GM12878 (cell line): ENCODE measurements at regions not wholly inside any gene's neighbourhood (a gene's known extent, or its start where the extent isn't known, plus 50 kb on each side); places are given as distances from the start of the nearest gene placed in this dataset.

ENCODE experiments used
- ATAC-seq: fragments of 200-7000 bp; cut with Tn5 transposase; 3 replicates; pipeline ENCODE4 v1.9.1; 2020; ENCODE audit warnings: mild to moderate bottlenecking, moderate library complexity
- BruUV-seq: library from RNA; stranded (reverse); fragments of 400-500 nt; replicated peaks from 2 replicates; lab custom pipeline; 2021; lab: Mats Ljungman, UMichigan
- CTCF ChIA-PET: fragments of 300-600 bp; sonication (Branson Sonifier 250); formaldehyde crosslinking; extraction: SDS; loops from one replicate; lab custom pipeline; 2021; ENCODE audit warnings: inconsistent platforms; lab: Yijun Ruan, JAX
- POLR2A ChIA-PET: fragments of 350-600 bp; formaldehyde crosslinking; extraction: SDS; loops from one replicate; lab custom pipeline; 2021; ENCODE audit warnings: inconsistent platforms; lab: Charles Lee
- RAD21 ChIA-PET: fragments of 300-600 bp; sonication (Branson Sonifier 250); formaldehyde crosslinking; loops from one replicate; lab custom pipeline; 2023; ENCODE audit warnings: antibody characterized with exemption; ENCODE audit not compliant: unreplicated experiment; lab: Charles Lee
- SMC1A ChIA-PET: fragments of 300-600 bp; sonication (Branson Sonifier 250); formaldehyde crosslinking; loops from one replicate; lab custom pipeline; 2023; ENCODE audit not compliant: unreplicated experiment, uncharacterized antibody; lab: Charles Lee
- DNase-seq: peaks from one replicate; pipeline ENCODE4 v3.0.0-alpha.2; 2011; ENCODE audit warnings: low read depth, low spot score
- FAIRE-seq: peaks from 3 replicates; lab custom pipeline; 2011; peaks lifted over from hg19 to GRCh38; lab: Jason Lieb, UNC
- H2AFZ ChIP-seq: 2 replicates; pipeline ENCODE4 v1.6.0; 2011; ENCODE audit warnings: low read depth, low read length, control low read depth; ENCODE audit not compliant: control insufficient read depth
- H3K27ac ChIP-seq: 2 replicates; pipeline ENCODE4 v1.5.1; 2011; ENCODE audit warnings: control low read depth; ENCODE audit not compliant: control insufficient read depth, insufficient read depth
- H3K27me3 ChIP-seq, 2 experiments: replicated peaks in 1 of 2; 2 replicates each; pipeline versions ENCODE4 v1.6.0 to v1.6.1; 2011; ENCODE audit warnings: low read length in 1 of 2; ENCODE audit not compliant: control insufficient read depth in 2 of 2, insufficient read depth in 2 of 2
- H3K36me3 ChIP-seq, 2 experiments: 2 replicates each; pipeline ENCODE4 v1.5.1; 2011; ENCODE audit warnings: low read length in 1 of 2; ENCODE audit not compliant: control insufficient read depth in 2 of 2, insufficient read depth in 2 of 2
- H3K4me1 ChIP-seq: 2 replicates; pipeline ENCODE4 v1.6.1; 2011; ENCODE audit warnings: mild to moderate bottlenecking, low read length, moderate library complexity, mixed read lengths; ENCODE audit not compliant: control insufficient read depth, insufficient read depth
- H3K4me2 ChIP-seq: 2 replicates; pipeline ENCODE4 v1.6.0; 2011; ENCODE audit warnings: control low read depth; ENCODE audit not compliant: control insufficient read depth, insufficient read depth
- H3K4me3 ChIP-seq: fragments of 200-600 bp; sonication (generic); 2 replicates; pipeline ENCODE4 v1.5.1; 2016
- H3K79me2 ChIP-seq: 2 replicates; pipeline ENCODE4 v1.6.0; 2011; ENCODE audit warnings: low read length; ENCODE audit not compliant: control insufficient read depth, insufficient read depth
- H3K9ac ChIP-seq: 2 replicates; pipeline ENCODE4 v1.8.0; 2011; ENCODE audit warnings: low read length, control low read depth, mixed read lengths; ENCODE audit not compliant: control insufficient read depth, insufficient read depth
- H3K9me3 ChIP-seq: replicated peaks from 3 replicates; pipeline ENCODE4 v1.5.1; 2011; ENCODE audit warnings: mild to moderate bottlenecking, low read length; ENCODE audit not compliant: control insufficient read depth, insufficient read depth
- H4K20me1 ChIP-seq: 2 replicates; pipeline ENCODE4 v1.6.0; 2011; ENCODE audit not compliant: control insufficient read depth, insufficient read depth
- ATF7 ChIP-seq: fragments of 450-650 bp; IDR thresholded peaks from 2 replicates; pipeline ENCODE4 v1.6.1; 2016; ENCODE audit warnings: low read depth, mild to moderate bottlenecking
- BCLAF1 ChIP-seq: fragments of 450-650 bp; IDR thresholded peaks from 2 replicates; pipeline ENCODE4 v1.6.1; 2017; ENCODE audit warnings: antibody characterized with exemption, mild to moderate bottlenecking, moderate library complexity
- CBX5 ChIP-seq: sonication (generic); IDR thresholded peaks from 2 replicates; pipeline ENCODE4 v1.6.1; 2016; ENCODE audit warnings: low read depth, moderate library complexity, mild to moderate bottlenecking, inconsistent platforms
- CEBPB ChIP-seq, 2 experiments: fragments of 150-350 bp in 1 of 2; IDR thresholded peaks; 2 replicates each; pipeline ENCODE4 v1.6.1; 2012 to 2014; ENCODE audit warnings: low read depth in 2 of 2, low read length in 2 of 2, borderline replicate concordance in 1 of 2, inconsistent platforms in 1 of 2
- CREM ChIP-seq: IDR thresholded peaks from 2 replicates; pipeline ENCODE4 v1.6.1; 2014; ENCODE audit warnings: antibody characterized with exemption, low read depth
- ETV6 ChIP-seq, 2 experiments: fragments of 450-650 bp in 1 of 2; IDR thresholded peaks in 1 of 2; conservative IDR thresholded peaks in 1 of 2; 2 replicates each; pipeline ENCODE4 v1.6.1; 2014; ENCODE audit warnings: antibody characterized with exemption in 1 of 2, borderline replicate concordance in 1 of 2, low read depth in 1 of 2, mild to moderate bottlenecking in 1 of 2, moderate library complexity in 1 of 2
- FOXM1 ChIP-seq: IDR thresholded peaks from 2 replicates; pipeline ENCODE4 v1.6.1; 2012; ENCODE audit warnings: low read depth, mild to moderate bottlenecking, inconsistent platforms, low read length, moderate library complexity
- IKZF1 ChIP-seq: fragments of 450-650 bp; conservative IDR thresholded peaks from 2 replicates; pipeline ENCODE4 v1.6.1; 2017; ENCODE audit warnings: antibody characterized with exemption, mild to moderate bottlenecking
- JUND ChIP-seq: IDR thresholded peaks from 2 replicates; pipeline ENCODE4 v1.6.1; 2012; ENCODE audit warnings: low read depth, mild to moderate bottlenecking, low read length, improper control_type of control experiment, moderate library complexity
- KLF5 ChIP-seq: fragments of 450-650 bp; IDR thresholded peaks from 2 replicates; pipeline ENCODE4 v1.6.1; 2014; ENCODE audit warnings: mild to moderate bottlenecking; ENCODE audit not compliant: partially characterized antibody
- MEF2A ChIP-seq: IDR thresholded peaks from 2 replicates; pipeline ENCODE4 v1.6.1; 2011; ENCODE audit warnings: low read depth, mild to moderate bottlenecking, low read length, moderate library complexity; ENCODE audit not compliant: insufficient read depth
- MLLT1 ChIP-seq: fragments of 450-650 bp; IDR thresholded peaks from 2 replicates; pipeline ENCODE4 v1.6.1; 2016; ENCODE audit warnings: mild to moderate bottlenecking
- NFYB ChIP-seq: IDR thresholded peaks from 2 replicates; pipeline ENCODE4 v1.6.1; 2011; ENCODE audit warnings: low read depth, mild to moderate bottlenecking, low read length, improper control_type of control experiment, moderate library complexity; ENCODE audit not compliant: insufficient read depth
- NR2F1 ChIP-seq: fragments of 450-650 bp; conservative IDR thresholded peaks from 2 replicates; pipeline ENCODE4 v1.6.1; 2017; ENCODE audit warnings: mild to moderate bottlenecking
- PAX5 ChIP-seq: IDR thresholded peaks from 2 replicates; pipeline ENCODE4 v1.6.1; 2011; ENCODE audit warnings: low read depth, low read length, borderline replicate concordance
- RAD21 ChIP-seq: IDR thresholded peaks from 2 replicates; pipeline ENCODE4 v1.6.1; 2011; ENCODE audit warnings: mild to moderate bottlenecking, low read depth, low read length, moderate library complexity; ENCODE audit not compliant: insufficient read depth
- RFX5 ChIP-seq: IDR thresholded peaks from 2 replicates; pipeline ENCODE4 v1.6.1; 2011; ENCODE audit warnings: low read depth, low read length, improper control_type of control experiment
- SREBF1 ChIP-seq: IDR thresholded peaks from 2 replicates; pipeline ENCODE4 v1.6.1; 2012; ENCODE audit warnings: mild to moderate bottlenecking, low read length
- ZSCAN29 ChIP-seq: fragments of 450-650 bp; IDR thresholded peaks from 2 replicates; pipeline ENCODE4 v1.6.1; 2017; ENCODE audit warnings: mild to moderate bottlenecking, moderate library complexity
- WGBS: methylation state at CpG from one replicate; pipeline ENCODE4 v1.1.6; 2016; ENCODE audit warnings: low lambda C conversion rate; ENCODE audit not compliant: insufficient replicate concordance, insufficient coverage; ENCODE audit errors: missing lambda C conversion rate; 5-methylcytosine and 5-hydroxymethylcytosine counted together
- in situ Hi-C: fragments of 300-500 bp; cut with MboI; formaldehyde crosslinking; loops from 9 replicates; pipeline ENCODE4 v1.14.3; 2018; ENCODE audit warnings: mixed read lengths
- intact Hi-C: fragments of 100-400 bp; cut with micrococcal nuclease; formaldehyde crosslinking; loops from one replicate; pipeline ENCODE4 v1.14.2; 2022; ENCODE audit not compliant: unreplicated experiment
- TF ChIP-seq, protein P1 (sequence below): fragments of 450-650 bp; formaldehyde crosslinking; IDR thresholded peaks from 2 replicates; pipeline ENCODE4 v1.5.0; 2022; ENCODE audit warnings: mild to moderate bottlenecking, missing genetic modification characterization

DNA sequence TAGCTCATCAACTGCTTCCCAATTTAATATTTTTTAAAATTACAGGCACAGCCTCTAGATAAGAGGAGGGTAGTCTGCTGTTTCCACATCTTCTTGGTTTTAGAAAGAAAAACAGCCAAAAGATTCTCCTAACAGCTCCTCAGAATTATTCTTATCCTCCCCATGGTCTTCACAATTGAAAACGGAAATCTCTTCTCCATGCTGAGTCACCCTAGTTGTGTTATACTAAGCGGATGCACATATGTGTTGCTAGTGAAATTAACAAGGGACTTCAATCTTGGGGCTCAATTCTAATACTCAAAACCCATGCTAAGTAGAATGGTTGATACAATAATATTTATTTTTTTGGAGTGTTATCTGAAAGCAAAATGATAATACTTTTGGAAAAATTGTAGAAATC is 71.9 kb upstream of the NPY start:
- H3K4me2 ChIP-seq: no peak overlapping the region
- H3K9ac ChIP-seq: no peak overlapping the region
- SMC1A ChIA-PET: no interaction called here
- H3K4me1 ChIP-seq: no peaks in the 10 kb centered on the region
- WGBS: 51% methylated on average over 2 of the region's 2 CpGs
- BruUV-seq: no TSS peak
- no peaks in the 10 kb centered on the region for H3K36me3 ChIP-seq
- CTCF ChIA-PET: no interaction called here
- intact Hi-C loops (no loop called here), in situ Hi-C loops (no loop called here)
- DNase-seq (no peak), FAIRE-seq (no peak), ATAC-seq (no peak)
- POLR2A ChIA-PET: no interaction called here
- no peaks in the 10 kb centered on the region for H3K9me3 ChIP-seq
- no peaks in the 10 kb centered on the region for H4K20me1 ChIP-seq
- no peak overlapping the region for H2AFZ ChIP-seq
- RAD21 ChIA-PET: no interaction called here
- no peak for TF ChIP-seq ATF7
- TF ChIP-seq RFX5: no peak
- no peak for TF ChIP-seq MLLT1
- TF ChIP-seq FOXM1: no peak
- TF ChIP-seq CEBPB (IDR thresholded peaks at IDR 0.05; ENCODE audit: borderline replicate concordance in 1 of 2, low read depth in 2 of 2, low read length in 2 of 2): no peak
- no peak for TF ChIP-seq ETV6 (conservative IDR thresholded peaks at IDR 0.05 in 1 of 2, IDR thresholded peaks at IDR 0.05 in 1 of 2; ENCODE audit: borderline replicate concordance in 1 of 2, low read depth in 1 of 2)
- TF ChIP-seq ZSCAN29: no peak
- TF ChIP-seq NR2F1: no peak
- no peak for TF ChIP-seq KLF5
- no peak for TF ChIP-seq CBX5
- no peak for TF ChIP-seq MEF2A
- no peak for TF ChIP-seq BCLAF1
- no peak for TF ChIP-seq RAD21
- TF ChIP-seq PAX5: no peak
- TF ChIP-seq JUND: no peak
- TF ChIP-seq IKZF1: no peak
- TF ChIP-seq NFYB: no peak
- TF ChIP-seq SREBF1: no peak
- no peak for TF ChIP-seq CREM
- TF ChIP-seq, protein P1, sequence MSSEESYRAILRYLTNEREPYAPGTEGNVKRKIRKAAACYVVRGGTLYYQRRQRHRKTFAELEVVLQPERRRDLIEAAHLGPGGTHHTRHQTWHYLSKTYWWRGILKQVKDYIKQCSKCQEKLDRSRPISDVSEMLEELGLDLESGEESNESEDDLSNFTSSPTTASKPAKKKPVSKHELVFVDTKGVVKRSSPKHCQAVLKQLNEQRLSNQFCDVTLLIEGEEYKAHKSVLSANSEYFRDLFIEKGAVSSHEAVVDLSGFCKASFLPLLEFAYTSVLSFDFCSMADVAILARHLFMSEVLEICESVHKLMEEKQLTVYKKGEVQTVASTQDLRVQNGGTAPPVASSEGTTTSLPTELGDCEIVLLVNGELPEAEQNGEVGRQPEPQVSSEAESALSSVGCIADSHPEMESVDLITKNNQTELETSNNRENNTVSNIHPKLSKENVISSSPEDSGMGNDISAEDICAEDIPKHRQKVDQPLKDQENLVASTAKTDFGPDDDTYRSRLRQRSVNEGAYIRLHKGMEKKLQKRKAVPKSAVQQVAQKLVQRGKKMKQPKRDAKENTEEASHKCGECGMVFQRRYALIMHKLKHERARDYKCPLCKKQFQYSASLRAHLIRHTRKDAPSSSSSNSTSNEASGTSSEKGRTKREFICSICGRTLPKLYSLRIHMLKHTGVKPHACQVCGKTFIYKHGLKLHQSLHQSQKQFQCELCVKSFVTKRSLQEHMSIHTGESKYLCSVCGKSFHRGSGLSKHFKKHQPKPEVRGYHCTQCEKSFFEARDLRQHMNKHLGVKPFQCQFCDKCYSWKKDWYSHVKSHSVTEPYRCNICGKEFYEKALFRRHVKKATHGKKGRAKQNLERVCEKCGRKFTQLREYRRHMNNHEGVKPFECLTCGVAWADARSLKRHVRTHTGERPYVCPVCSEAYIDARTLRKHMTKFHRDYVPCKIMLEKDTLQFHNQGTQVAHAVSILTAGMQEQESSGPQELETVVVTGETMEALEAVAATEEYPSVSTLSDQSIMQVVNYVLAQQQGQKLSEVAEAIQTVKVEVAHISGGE (CRISPR knock-in tag): no peak
- H3K4me3 ChIP-seq: no peak overlapping the region
- H3K27me3 ChIP-seq: no peaks in the 10 kb centered on the region; a peak in 1 of 4 replicates
- no peaks in the 10 kb centered on the region for H3K79me2 ChIP-seq
- no peak overlapping the region for H3K27ac ChIP-seq
